ENCODE measurements at regions not wholly inside any gene's neighbourhood (a gene's known extent, or its start where the extent isn't known, plus 50 kb on each side); places are given as distances from the start of the nearest gene placed in this dataset.
"Not testable (repeated sequence)": the region's sequence is repeated elsewhere in the genome, so short reads cannot be mapped to it uniquely, and the experiment has no call there.

DNA sequence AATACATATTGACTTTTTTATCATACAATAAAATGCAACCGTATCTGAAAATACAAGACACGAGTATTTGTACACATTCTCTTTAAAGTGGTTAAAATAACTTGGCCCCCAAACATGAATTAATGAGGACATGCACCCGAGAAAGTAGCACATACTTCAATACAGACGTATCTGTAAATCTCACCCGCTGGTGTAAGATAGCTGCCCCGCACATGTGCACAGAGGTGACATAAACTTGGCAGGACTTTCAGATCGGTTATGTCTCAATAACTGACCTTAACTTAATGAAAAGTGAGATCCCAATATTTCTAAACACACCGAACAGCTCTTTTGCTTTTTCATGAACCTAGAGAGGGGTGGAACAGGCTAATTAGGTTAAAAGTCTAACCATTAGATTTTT is 91.5 kb upstream of the RPS6KA2 start:
- DNase-seq = no peak

DNA sequence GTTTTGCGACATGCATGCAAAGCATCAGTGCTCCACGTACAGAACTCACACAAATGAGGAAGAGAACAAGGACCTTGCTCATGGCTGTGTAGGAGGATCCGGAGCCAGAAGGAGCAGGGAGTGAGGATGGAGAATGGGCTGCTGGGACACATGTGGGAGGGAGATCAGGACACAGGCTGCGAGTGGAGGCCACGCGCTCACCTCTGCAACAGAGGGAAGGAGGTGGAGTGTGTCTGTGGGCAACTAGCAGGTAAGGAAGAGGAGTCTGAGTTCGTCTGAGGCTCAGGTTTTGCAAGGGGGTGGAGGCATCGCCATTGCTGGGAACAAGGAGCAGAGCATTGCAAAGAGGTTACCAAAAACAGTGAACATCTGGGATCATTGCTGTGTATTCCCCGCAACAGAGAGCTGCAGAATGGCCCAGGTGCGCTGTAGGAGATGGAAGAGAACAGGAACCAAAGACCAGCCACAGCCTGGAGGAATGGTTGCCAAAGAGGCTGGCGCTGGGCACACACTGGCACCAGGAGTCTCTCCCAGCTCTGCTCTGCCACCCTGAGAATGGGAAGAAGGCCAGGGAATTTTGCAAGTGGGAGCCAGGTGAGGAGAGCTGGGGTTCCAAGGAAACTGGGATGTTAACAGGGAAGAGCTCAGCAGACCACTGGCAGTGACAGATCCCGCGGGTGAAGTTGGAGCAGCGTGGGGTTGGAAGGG is 90.0 kb upstream of the RPS6KA2 start:
- DNase-seq = no peak

DNA sequence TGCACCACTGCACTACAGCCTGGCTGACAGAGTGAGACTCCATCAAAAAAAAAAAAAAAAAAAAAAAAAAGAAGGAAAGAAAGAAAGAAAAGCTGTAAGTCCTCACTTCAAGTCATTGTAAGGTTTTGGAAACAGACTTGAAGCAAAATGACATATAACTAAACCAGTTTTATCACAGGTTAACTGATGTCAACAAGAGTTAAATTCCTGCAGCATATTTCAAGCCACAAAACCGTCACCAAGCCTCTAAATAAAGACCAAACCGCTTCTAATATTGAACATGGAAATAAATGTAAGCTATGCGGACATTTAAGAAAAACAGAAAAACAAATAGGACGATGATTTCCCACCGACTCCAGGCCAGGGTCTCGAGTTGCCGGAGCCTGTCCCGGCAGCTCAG is 88.9 kb upstream of the RPS6KA2 start:
- DNase-seq = no peak

DNA sequence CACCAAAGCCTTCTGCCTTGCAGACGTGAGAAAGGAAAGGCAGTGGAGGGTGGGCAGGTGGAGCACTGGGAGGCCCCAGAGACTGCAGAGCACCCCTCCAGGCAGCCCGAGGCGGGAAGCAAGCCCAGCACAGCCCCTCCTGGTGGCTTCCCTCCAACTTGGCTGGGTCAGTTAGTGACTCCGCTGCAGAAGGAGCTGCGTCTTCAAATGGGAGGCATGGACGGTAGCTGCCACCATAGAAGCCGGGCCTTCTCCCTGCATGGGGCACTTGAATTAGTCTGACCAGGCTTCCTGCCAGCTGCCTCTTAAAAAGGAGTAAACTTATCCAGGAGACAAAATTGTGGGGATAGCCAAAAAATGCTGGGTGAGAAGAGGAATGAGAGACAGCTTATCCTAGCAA is 88.0 kb upstream of the RPS6KA2 start:
- no peak for DNase-seq

DNA sequence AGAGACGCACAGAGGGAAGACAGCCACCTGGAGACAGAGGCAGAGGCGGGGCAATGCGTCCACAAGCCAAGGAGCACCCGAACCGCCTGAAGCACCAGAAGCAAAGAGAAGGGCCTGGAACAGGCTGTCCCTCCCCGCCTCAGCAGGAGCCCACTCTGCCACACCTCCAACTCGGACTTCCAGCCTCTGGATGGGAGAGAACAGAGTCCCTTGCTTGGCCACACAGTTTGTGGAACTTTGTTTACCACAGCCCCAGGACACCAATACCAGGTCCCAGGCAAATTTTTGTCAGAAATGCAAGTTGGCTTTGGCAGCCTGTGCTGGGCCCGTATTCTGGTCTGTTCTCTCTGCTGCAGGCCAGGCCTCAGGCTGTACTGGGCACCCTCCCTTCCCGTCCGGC is 87.5 kb upstream of the RPS6KA2 start:
- no peak for DNase-seq

DNA sequence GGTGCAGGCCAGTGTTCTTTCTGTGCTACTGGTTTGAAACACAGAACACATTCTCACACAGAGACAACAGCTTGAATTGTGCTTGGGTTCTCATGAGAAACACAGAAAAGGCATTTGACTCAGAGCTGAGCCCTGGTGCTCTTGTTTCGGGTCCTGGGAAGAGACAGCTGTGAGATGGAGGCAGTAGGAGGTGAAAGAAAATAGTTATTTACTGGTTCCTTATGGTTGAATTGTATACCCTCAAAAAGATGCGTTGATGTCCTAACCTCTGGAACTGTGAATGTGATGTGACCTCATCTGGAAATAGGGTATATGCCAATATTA is 87.1 kb upstream of the RPS6KA2 start:
- DNase-seq = no peak

DNA sequence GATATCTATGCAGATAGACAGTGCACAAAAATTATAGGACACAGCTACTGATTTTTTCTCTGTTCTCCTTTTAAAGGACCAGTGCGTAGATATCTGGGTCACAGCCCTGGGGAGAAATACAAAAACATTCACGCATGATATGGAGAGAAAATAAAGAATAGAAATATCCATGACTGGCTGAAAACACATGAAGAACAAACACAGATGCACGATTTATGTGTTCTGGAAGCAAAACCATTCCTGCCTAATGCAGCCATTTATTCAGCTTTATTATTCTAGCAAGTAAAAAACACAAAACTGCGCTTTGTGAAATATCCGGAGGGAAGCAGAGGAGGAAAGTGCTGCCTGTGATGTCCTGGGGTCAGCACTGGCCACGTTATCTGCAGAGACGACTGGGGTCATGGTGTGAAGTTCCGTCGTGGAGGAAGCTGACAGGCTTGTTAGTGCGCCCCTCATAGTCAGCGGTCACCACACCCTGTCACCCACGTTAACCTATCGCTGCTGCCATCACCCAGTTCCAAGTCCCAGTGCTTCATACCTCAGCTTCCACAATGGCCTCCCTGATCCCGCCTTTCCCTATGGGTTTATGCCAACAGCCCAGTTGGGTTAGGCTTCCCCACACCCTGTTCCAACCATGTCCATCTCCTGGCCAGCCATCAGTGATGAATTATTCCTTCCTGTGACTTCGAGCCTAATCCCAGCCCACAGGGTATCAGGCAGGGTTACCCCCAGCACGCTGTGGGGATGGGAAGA is 86.6 kb upstream of the RPS6KA2 start:
- no peak for DNase-seq

DNA sequence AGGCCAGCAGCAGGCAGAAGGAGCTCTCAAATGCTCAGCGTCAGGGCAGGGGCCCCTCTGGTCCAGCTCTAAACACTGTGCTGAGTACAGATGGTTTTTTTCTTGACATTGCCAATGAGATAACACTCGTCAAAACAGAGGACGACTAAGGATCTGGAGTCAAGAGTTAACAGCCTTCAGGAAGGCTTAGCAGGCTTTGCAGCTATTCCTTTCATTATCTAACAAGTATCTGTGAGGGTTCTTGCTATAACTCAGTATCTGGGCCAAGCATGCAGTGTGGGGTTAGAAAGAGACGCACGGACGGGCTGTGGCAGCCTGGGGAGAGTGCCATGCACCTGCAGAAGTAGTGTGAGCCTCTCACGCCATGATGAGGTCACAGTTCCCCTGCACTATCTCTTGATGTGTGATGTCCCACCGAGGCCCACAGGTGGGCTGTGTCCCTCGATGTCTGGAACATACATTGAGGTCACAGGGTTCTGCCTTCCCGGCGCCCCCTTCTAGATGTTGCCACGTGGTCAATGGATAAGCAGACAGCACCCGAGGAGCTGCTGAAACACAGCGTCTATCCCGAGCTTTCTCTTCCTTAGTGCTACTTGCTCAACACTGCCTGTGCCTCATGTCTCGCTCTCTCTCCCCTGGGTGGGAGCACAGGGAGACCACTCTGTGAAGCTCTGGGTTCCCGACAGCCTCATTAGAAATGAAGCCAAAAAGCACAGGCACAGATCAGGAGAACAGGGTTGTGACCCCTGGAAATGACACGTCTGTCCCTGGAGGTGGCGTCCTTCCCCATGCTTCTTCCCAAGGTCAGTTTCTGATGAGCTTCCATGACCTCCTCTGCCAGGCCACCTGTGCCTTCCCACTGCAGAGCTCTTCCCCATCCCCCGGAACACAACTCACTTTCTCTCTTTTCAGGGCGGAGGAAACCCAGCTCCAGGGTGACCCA is 85.5 kb upstream of the RPS6KA2 start:
- no peak for DNase-seq

DNA sequence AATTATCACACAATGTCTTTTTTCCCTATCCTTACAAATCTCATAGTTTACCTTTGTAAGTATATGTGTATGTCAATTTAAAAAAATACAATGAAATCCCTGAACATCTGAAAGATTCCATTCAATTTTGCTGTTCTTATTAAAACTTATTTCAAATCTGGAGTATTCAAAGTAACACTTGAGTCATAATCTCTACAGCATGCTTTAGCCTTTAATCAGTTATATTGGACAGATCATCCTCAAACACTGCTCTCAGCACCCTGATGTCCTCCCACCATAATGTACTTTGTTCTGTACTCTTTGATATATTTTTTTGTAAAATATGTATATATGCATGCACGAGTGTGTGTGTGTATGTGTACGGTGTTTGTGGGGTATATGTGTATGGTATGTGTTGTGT is 83.0 kb upstream of the RPS6KA2 start:
- no peak for DNase-seq

DNA sequence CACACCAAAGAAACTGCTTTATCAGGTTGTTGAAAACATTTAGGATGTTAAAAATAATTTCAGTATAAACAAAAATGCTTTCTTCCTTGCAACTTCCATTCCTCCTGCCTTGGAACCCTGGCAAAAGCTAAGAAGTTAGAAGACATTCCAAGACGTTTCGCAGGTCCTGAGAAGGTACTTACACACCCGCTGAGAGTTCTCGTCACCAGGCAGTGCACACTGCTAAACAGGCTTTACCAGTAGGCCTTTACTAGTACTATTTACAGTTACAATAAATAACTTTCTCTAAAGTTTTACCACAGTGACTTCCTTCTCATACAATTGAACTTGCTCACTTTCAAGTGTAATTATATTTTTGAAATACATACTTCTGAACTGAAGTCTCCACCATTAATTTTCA is 81.4 kb upstream of the RPS6KA2 start:
- no peak for DNase-seq

DNA sequence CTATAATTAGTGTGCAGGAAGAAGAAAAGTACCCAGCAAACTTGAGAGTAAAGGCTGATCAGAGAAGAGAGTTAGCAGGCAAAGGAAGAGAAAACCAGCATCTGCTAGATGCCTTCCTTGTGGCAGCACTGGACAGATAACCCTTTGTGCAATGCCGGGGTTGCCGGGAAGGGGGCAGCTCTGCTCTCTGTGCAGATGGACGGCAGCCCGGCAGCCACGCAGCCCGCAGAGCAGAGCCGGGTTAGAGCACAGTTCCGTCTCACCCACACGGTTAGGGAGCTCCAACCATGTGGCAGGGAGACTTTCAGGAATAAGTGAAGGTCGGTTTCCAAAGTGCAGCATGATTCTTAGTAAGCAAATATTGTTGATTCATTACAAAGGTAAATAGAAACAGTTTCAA is 80.0 kb upstream of the RPS6KA2 start:
- DNase-seq = no peak

DNA sequence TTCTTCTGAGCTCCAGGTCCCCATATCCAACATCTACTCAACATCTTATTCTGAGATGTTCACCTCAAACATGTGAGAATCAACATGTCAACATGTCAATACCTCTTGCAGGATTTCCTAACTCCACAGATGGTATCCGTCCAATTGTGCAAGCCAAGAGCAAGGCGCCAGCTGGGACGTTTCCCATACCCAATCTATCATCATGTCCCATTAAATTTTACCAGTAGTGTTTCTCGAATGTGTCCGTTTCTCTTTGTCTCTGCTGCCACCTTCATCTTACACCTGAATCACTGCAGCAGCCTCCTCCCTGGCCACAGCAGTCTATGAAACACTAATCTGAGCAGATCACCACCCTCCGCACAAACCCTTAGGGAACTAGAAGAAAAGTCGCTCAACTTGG is 78.0 kb upstream of the RPS6KA2 start:
- no peak for DNase-seq

DNA sequence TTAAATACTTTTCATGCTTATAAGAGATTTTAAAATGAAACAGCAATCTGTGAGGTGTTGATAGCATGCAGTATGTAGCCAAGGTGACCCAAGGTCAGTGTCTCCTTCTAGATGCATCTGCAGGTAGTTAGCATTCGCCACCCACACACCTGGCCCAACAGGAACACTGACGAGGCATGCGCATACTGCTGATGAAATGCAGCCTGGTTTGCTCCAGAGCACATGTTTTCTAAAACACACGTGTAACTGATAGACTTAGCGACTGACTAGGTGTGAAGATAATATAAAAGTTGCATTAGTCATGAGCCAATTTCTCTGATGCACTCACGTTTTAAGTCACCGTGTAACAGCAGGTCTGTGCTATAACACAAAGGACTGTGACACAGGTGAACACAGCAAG is 77.1 kb upstream of the RPS6KA2 start:
- DNase-seq = no peak

DNA sequence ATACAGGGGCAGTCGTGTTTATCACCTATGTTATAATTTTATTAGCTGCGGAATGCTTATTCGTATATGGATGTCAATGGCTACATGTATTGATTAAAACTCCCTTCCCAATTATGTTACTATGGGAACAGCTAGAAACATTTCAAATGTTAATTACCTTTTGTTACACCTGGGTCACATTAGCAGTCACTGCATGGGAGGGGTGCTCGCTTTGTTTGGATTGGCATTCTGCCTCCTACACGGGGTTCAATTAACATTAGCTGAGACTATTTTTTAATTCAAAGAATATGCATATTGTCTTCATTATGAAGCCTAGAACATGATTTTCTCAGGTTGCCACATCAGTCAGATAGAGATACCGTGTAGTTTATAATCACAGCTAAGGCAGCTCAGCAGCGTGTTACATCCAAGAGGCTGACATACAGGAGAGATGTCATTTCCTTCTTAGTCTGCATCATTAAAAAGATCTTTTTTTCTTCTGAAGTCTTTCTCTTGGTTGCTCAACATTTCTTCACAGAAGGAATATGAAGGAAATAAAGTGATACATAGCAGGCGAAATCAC is 76.2 kb upstream of the RPS6KA2 start:
- DNase-seq = no peak

DNA sequence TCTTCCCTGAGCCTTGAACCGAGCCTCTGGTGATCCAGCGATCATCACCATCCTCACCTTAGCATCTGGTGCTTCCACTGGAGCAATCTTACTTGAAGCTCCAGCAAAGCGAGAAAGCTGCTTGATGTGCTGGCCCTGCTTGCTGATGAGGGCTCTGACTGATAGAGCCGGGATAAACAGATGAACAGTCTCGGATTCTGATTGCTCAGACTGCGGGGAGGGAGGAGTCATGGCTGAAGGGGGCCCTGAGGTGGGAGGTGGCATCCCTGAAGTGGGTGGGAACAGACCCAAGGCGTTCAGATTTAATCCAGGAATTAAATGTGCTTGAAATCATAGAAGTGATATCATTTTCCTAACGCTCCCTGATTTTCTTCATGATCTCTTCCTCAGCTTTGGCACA is 74.4 kb upstream of the RPS6KA2 start:
- DNase-seq = not testable (repeated sequence)

DNA sequence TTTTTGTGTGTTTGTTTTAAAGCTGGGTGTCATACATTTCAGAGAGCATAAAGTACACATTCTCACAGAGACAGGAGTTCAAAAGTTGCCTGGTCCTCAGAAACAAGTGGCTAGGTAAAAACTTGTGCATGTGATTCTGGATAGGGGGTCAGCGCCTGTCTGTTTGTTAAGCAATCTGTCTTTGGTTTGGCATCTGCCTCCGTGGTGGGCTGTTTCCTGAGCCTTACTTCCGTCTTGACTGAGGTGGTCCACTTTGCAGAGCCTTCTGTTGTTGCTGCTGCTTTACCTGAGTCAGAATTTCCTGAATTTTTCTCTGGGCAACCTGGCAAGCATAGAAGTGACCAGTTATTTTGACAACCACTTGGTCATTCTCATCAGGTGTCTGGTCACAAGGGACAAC is 73.8 kb upstream of the RPS6KA2 start:
- DNase-seq = not testable (repeated sequence)

DNA sequence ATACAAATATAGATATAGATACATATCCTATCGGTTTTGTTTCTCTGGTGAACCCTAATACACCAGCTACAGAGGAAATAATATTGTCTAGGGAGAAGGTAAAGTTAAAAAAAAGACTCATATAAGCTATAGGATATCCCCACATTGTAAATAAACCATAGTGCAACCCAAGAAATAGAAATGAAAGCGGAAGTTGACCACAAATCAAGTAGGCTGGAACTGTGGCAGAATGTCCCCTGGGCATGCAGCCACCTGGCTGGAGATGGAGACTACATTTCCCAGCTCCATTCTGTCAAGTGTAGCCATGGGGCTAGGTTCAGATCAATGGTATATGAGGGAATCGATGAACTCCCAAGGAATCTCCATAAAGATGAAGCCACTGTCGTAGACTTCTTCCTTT is 70.1 kb upstream of the RPS6KA2 start:
- DNase-seq = no peak

DNA sequence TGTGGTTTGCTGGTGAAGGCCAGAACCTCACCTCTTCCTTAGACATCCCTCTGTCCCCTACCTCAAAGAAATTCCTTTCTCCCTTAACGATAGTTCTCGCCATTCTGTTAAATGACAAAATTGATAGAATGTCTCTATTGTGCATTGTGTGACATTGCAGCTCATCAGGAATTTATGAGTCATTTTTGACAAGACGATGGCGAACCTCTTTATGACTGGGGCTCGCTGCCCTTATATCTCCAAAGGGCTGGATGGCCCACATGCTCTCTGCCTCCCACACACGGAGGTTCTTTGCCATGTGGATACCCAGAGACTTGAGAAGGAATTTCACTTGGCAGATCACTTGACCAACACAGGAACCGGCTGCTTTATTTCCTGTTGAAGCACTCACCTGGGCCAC is 66.8 kb upstream of the RPS6KA2 start:
- no peak for DNase-seq

DNA sequence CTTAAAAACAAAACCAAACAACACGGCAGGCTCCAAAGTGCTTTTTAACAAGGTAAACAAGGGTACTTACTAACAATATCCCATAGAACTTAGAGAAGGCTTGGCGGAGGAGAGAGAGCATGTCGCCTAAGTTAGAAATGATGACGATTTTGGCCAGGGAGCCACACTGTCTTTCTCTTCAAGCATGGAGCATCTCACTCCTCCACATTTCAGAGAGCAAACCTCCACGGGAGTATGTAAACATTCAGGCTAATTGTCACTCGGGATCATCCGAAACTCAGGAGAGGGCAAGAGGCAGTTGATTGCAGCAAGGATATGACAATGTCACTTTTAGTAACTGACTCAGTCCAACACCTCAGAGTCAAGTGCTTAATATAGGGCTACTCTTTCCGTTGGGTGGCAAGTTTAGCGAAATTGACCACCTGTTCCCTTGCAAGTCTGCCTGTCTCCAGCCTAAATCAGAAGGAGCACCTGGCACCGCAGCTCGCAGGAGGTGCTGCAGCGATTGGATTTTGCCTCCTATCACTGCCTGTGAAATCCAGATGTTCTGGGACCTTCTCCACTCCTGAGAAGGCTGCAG is 65.8 kb upstream of the RPS6KA2 start:
- no peak for DNase-seq

DNA sequence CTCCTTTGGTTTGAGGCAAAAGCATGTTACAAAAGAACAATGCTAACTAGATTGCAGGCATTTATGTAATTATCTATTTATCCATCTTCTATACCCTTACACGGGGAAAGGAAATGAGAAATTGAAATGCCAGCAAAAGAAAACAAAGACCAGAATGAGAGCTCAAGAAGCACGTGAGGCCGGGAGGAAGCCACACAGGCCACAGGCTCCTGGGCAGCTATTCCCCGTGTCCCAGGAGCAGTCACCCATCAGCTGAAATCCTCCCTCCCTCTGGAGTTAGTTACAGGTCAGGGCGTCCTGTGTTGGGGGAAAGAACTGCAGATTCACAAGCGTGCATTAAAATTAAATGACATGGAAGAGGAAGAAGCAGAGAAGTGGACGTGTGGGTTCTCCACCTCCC is 64.7 kb upstream of the RPS6KA2 start:
- DNase-seq = no peak

DNA sequence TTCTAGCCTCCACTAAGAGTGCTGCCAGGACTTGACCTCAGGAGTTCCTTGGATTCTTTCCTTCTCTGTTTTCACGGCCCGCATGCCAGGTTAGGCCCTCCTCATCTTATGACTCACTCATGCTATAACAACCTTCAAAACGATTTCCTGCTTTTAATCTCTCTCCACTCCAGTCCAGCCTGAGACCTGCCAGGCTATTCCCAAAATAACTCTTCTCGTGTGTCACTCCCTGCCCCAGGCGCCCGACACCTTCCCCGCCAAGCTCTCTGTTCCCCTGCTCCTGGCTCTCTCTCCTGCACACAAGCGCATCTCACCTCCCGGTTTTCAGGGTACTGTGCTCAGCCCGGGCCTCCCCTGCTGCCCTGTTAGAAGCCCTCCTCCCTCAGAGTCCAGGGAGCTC is 64.1 kb upstream of the RPS6KA2 start:
- peak; percentile 85 for DNase-seq

DNA sequence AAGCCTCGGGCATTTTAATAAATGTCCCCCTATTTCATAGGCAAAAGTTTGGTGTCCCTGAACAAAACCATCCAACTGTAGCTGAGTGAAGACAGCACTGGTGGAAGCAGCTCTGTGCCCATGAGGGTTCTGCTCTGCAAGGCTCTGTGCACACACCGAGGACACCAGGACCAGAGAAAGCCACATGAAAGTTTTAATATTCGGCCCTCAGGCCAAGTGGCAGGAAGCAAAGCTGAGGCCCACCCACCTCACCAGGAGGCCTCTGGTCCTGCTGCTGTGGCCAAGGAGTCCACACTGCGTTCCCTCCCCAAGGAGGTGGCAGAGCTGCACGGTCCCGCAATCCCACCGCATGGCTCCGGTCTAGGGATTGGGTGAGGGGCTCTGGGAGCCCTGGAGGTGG is 62.6 kb upstream of the RPS6KA2 start:
- DNase-seq = no peak

DNA sequence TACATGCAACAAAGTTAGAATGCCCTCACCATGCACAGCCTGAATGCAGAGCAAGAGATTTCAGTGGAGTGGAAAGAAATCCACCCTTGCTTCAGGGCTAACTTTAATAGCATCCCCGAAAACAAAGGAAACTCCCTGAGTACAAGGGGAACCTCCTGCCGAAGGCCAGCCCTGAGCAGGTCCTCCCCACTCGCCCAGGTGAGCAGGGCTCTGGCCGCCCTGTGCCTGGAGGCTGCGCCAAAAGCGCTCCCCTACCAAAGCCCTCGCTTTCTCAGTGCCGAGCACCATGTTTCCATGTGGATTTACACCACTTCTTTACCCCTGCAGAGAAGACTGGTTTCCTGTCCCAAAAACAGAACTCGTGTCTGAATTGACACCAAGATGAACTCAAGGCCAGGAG is 61.9 kb upstream of the RPS6KA2 start:
- no peak for DNase-seq
